ENCODE measurements at regions not wholly inside any gene's neighbourhood (a gene's known extent, or its start where the extent isn't known, plus 50 kb on each side); places are given as distances from the start of the nearest gene placed in this dataset.

DNA sequence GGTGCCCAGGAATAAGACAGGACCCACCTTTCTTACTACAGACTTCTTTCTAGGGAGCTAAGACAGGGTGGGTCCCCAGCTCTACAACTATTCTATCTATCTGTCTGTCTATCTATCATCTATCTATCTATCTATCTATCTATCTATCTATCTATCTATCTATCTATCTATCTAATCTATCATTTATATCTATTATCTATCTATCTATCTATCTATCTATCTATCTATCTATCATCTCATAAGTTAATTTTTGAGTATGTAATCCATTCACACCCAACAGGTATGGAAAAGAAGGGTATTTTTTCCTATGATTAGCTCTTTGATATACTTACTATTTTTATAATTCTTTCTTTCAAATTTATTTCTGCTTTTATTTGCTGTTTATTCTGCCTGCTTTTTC lies 55.9 kb downstream of the BAMBI start:
- H3K9ac ChIP-seq = no peak overlapping the region
- TF ChIP-seq CTCF (IDR thresholded peaks at IDR 0.05) = no peak
- H3K4me1 ChIP-seq = peaks cover 8% of the 10 kb centered on the region

GRCh38 chr10:28733647-28734046 lies 56.3 kb downstream of the BAMBI start:
- H3K4me3 ChIP-seq (ENCODE audit: low read depth, low read length) = no peak overlapping the region
- H3K9me3 ChIP-seq (ENCODE audit: control insufficient read depth, low read length) = no peaks in the 10 kb centered on the region
- H2AFZ ChIP-seq = no peak overlapping the region
- TF ChIP-seq CTCF (IDR thresholded peaks at IDR 0.05) = no peak
- H3K79me2 ChIP-seq = no peaks in the 10 kb centered on the region
- H3K36me3 ChIP-seq (ENCODE audit: control insufficient read depth, insufficient read depth, low read length) = no peaks in the 10 kb centered on the region
- H3K4me2 ChIP-seq (ENCODE audit: low read length) = no peak overlapping the region
- H3K9ac ChIP-seq = no peak overlapping the region
- H3K27me3 ChIP-seq (ENCODE audit: control insufficient read depth, insufficient read depth, low read length) = no peaks in the 10 kb centered on the region
- peaks cover 8% of the 10 kb centered on the region for H3K4me1 ChIP-seq
- H3K27ac ChIP-seq = no peak overlapping the region

More for the DNA sequence above, 55.9 kb downstream of the BAMBI start:
- no peak overlapping the region for H3K4me3 ChIP-seq (ENCODE audit: low read depth, low read length)
- no peaks in the 10 kb centered on the region for H3K79me2 ChIP-seq
- no peaks in the 10 kb centered on the region for H3K27me3 ChIP-seq (ENCODE audit: control insufficient read depth, insufficient read depth, low read length)
- no peak overlapping the region for H3K27ac ChIP-seq
- no peaks in the 10 kb centered on the region for H3K9me3 ChIP-seq (ENCODE audit: control insufficient read depth, low read length)
- H3K36me3 ChIP-seq (ENCODE audit: control insufficient read depth, insufficient read depth, low read length) = no peaks in the 10 kb centered on the region
- H2AFZ ChIP-seq = no peak overlapping the region
- H3K4me2 ChIP-seq (ENCODE audit: low read length) = no peak overlapping the region

GRCh38 chr10:28734938-28735759 lies 57.8 kb downstream of the BAMBI start:
- Histone ChIP-seq H3K36me3 (ENCODE audit: control insufficient read depth, insufficient read depth, low read length) (no peaks in the 10 kb centered on the region), H3K9me3 (ENCODE audit: control insufficient read depth, low read length) (no peaks in the 10 kb centered on the region), H3K79me2 (no peaks in the 10 kb centered on the region), H3K4me2 (ENCODE audit: low read length) (no peak overlapping the region), H3K4me1 (peaks cover 8% of the 10 kb centered on the region), H3K9ac (no peak overlapping the region), H3K27ac (peak overlapping the region; percentile 47), H3K27me3 (ENCODE audit: control insufficient read depth, insufficient read depth, low read length) (no peaks in the 10 kb centered on the region), H2AFZ (no peak overlapping the region), H3K4me3 (ENCODE audit: low read depth, low read length) (no peak overlapping the region)
- TF ChIP-seq CTCF (IDR thresholded peaks at IDR 0.05) = no peak

GRCh38 chr10:28737096-28737495 lies 59.8 kb downstream of the BAMBI start:
- Histone ChIP-seq H3K4me1 (peaks cover 8% of the 10 kb centered on the region), H3K4me2 (ENCODE audit: low read length) (no peak overlapping the region), H2AFZ (no peak overlapping the region), H3K36me3 (ENCODE audit: control insufficient read depth, insufficient read depth, low read length) (no peaks in the 10 kb centered on the region), H3K4me3 (ENCODE audit: low read depth, low read length) (no peak overlapping the region), H3K9me3 (ENCODE audit: control insufficient read depth, low read length) (no peaks in the 10 kb centered on the region), H3K27me3 (ENCODE audit: control insufficient read depth, insufficient read depth, low read length) (no peaks in the 10 kb centered on the region), H3K9ac (no peak overlapping the region), H3K27ac (no peak overlapping the region), H3K79me2 (no peaks in the 10 kb centered on the region)
- TF ChIP-seq CTCF (IDR thresholded peaks at IDR 0.05) = no peak

DNA sequence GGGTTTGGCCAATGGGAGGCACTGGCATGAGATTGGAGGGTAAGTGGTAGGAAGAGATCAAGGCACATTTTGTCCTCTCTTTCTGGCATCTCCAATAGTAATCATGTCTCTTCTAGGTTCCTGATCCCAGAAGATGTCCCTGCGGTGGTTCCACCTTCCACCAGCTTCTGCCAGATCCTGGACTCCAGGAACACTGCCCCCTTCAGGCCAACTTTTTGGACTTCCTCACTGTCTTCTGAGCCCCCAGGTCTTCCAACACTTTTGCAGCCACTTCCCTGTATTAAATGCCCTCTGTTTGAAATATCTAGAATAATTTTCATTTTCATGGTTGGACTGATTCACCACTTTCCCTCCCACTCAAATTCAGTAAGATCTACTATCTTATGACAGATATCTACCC lies 60.9 kb downstream of the BAMBI start:
- Histone ChIP-seq H3K9ac (no peak overlapping the region), H3K79me2 (no peaks in the 10 kb centered on the region), H3K4me3 (ENCODE audit: low read depth, low read length) (no peak overlapping the region), H2AFZ (no peak overlapping the region), H3K27ac (no peak overlapping the region), H3K4me1 (peaks cover 8% of the 10 kb centered on the region), H3K36me3 (ENCODE audit: control insufficient read depth, insufficient read depth, low read length) (no peaks in the 10 kb centered on the region), H3K9me3 (ENCODE audit: control insufficient read depth, low read length) (no peaks in the 10 kb centered on the region), H3K27me3 (ENCODE audit: control insufficient read depth, insufficient read depth, low read length) (no peaks in the 10 kb centered on the region), H3K4me2 (ENCODE audit: low read length) (no peak overlapping the region)
- TF ChIP-seq CTCF (IDR thresholded peaks at IDR 0.05) = no peak
